HCT116 (cell line): ENCODE measurements at regions not wholly inside any gene's neighbourhood (a gene's known extent, or its start where the extent isn't known, plus 50 kb on each side); places are given as distances from the start of the nearest gene placed in this dataset.

ENCODE experiments used
- ATAC-seq: fragments of 200-7000 bp; cut with Tn5 transposase; 2 replicates; pipeline ENCODE4 v1.9.1; 2020; ENCODE audit warnings: mild to moderate bottlenecking, moderate library complexity
- BruUV-seq: library from RNA; stranded (reverse); fragments of 400-500 nt; replicated peaks from 2 replicates; lab custom pipeline; 2021; lab: Mats Ljungman, UMichigan
- CTCF ChIA-PET: fragments of 300-600 bp; sonication (Branson Sonifier 250); formaldehyde crosslinking; loops from one replicate; lab custom pipeline; 2021; ENCODE audit warnings: antibody characterized with exemption; lab: Charles Lee
- POLR2A ChIA-PET: fragments of 300-600, 350-600 bp; sonication (Branson Sonifier 250); formaldehyde crosslinking; loops from one replicate; lab custom pipeline; 2021; ENCODE audit warnings: antibody characterized with exemption; lab: Charles Lee
- RAD21 ChIA-PET, 2 experiments: fragments of 300-600 bp; sonication (Branson Sonifier 250); formaldehyde crosslinking; loops; one replicate each; lab custom pipeline; 2023; ENCODE audit warnings: low total read pairs in 2 of 2; ENCODE audit not compliant: uncharacterized antibody in 2 of 2, unreplicated experiment in 2 of 2, low non-redundant PET in 1 of 2; lab: Charles Lee
- DNase-seq: peaks from one replicate; pipeline ENCODE4 v3.0.0-alpha.2; 2010; ENCODE audit warnings: low read depth, low spot score
- H2AFZ ChIP-seq: fragments of 200-600 bp; shearing (Covaris generic), sonication (generic); 2 replicates; pipeline ENCODE4 v1.6.1; 2017; ENCODE audit warnings: low read depth, mixed run types, mixed read lengths, antibody characterized with exemption, low read length; ENCODE audit not compliant: poor library complexity, severe bottlenecking
- H3K27ac ChIP-seq: 2 replicates; pipeline ENCODE4 v1.5.1; 2012; ENCODE audit warnings: low read depth, low read length
- H3K27me3 ChIP-seq: fragments of 200-600 bp; sonication (generic); 2 replicates; pipeline ENCODE4 v1.6.1; 2016; ENCODE audit warnings: mixed run types, low read length, mixed read lengths; ENCODE audit not compliant: insufficient read depth
- H3K36me3 ChIP-seq, 2 experiments: fragments of 200-500 bp in 1 of 2; fragments of 200-600 bp in 1 of 2; sonication (Bioruptor generic) in 1 of 2; sonication (generic) in 1 of 2; 2 replicates each; pipeline versions ENCODE4 v1.5.1 to v1.6.1; 2014 to 2016; ENCODE audit warnings: low read length in 2 of 2, inconsistent platforms in 1 of 2, mixed read lengths in 1 of 2, mixed run types in 1 of 2; ENCODE audit not compliant: insufficient read depth in 2 of 2, control insufficient read depth in 1 of 2
- H3K4me1 ChIP-seq, 2 experiments: fragments of 200-600 bp in 1 of 2; sonication (generic) in 1 of 2; 2 replicates each; pipeline versions ENCODE4 v1.5.1 to v1.6.1; 2012 to 2017; ENCODE audit warnings: low read length in 2 of 2, inconsistent platforms in 1 of 2, mild to moderate bottlenecking in 1 of 2, mixed read lengths in 1 of 2, mixed run types in 1 of 2, moderate library complexity in 1 of 2; ENCODE audit not compliant: insufficient read depth in 2 of 2, control insufficient read depth in 1 of 2
- H3K4me2 ChIP-seq: fragments of 200-600 bp; sonication (generic); 2 replicates; pipeline ENCODE4 v1.6.1; 2017; ENCODE audit warnings: mixed run types, low read length, mixed read lengths
- H3K4me3 ChIP-seq, 2 experiments: fragments of 200-600 bp in 1 of 2; sonication (generic) in 1 of 2; replicated peaks in 1 of 2; 2 replicates each; pipeline ENCODE4 v1.5.1; 2011 to 2016; ENCODE audit warnings: low read length in 2 of 2, control low read depth in 1 of 2, low read depth in 1 of 2, mild to moderate bottlenecking in 1 of 2, mixed read lengths in 1 of 2, mixed run types in 1 of 2
- H3K79me2 ChIP-seq: fragments of 200-600 bp; sonication (generic); 2 replicates; pipeline ENCODE4 v1.6.1; 2017; ENCODE audit warnings: mild to moderate bottlenecking, mixed run types, low read length, moderate library complexity, mixed read lengths; ENCODE audit not compliant: insufficient read depth
- H3K9ac ChIP-seq: fragments of 200-600 bp; sonication (generic); 2 replicates; pipeline ENCODE4 v1.6.1; 2016; ENCODE audit warnings: low read length, mixed read lengths
- H3K9me2 ChIP-seq: fragments of 200-600 bp; sonication (generic), shearing (Covaris generic); 2 replicates; pipeline ENCODE4 v1.6.1; 2017; ENCODE audit warnings: mixed run types, mild to moderate bottlenecking, moderate library complexity; ENCODE audit not compliant: insufficient read depth
- H3K9me3 ChIP-seq, 2 experiments: fragments of 200-500 bp in 1 of 2; fragments of 200-600 bp in 1 of 2; sonication (Bioruptor generic) in 1 of 2; sonication (generic) in 1 of 2; 2 replicates each; pipeline ENCODE4 v1.6.1; 2014 to 2017; ENCODE audit warnings: low read length in 2 of 2, mixed read lengths in 2 of 2, inconsistent platforms in 1 of 2, low read depth in 1 of 2, mild to moderate bottlenecking in 1 of 2, mixed run types in 1 of 2, moderate library complexity in 1 of 2; ENCODE audit not compliant: control insufficient read depth in 1 of 2, insufficient read depth in 1 of 2
- H4K20me1 ChIP-seq: fragments of 200-600 bp; sonication (generic), shearing (Covaris generic); 2 replicates; pipeline ENCODE4 v1.6.1; 2017; ENCODE audit warnings: mixed run types, mild to moderate bottlenecking, moderate library complexity; ENCODE audit not compliant: insufficient read depth
- CEBPB ChIP-seq: IDR thresholded peaks from 2 replicates; pipeline ENCODE4 v1.6.1; 2012; ENCODE audit warnings: low read depth
- RAD21 ChIP-seq: IDR thresholded peaks from 2 replicates; pipeline ENCODE4 v1.6.1; 2012; ENCODE audit warnings: low read depth, mild to moderate bottlenecking
- intact Hi-C: fragments of 100-400 bp; cut with micrococcal nuclease; formaldehyde crosslinking; loops from 2 replicates; pipeline ENCODE4 v1.10.0; 2022
- TF ChIP-seq, protein P1 (sequence below): IDR thresholded peaks from 2 replicates; pipeline ENCODE4 v1.6.1; 2012; ENCODE audit warnings: low read depth

- intact Hi-C loops, result no loop called here
- no peak overlapping the region for H3K4me2 ChIP-seq
- no peaks in the 10 kb centered on the region for H3K27me3 ChIP-seq
- H3K9me2 ChIP-seq, result no peaks in the 10 kb centered on the region
- no TSS peak for BruUV-seq
- H4K20me1 ChIP-seq, result no peaks in the 10 kb centered on the region
- TF ChIP-seq CEBPB (no peak), RAD21 (no peak)
- TF ChIP-seq, protein P1, sequence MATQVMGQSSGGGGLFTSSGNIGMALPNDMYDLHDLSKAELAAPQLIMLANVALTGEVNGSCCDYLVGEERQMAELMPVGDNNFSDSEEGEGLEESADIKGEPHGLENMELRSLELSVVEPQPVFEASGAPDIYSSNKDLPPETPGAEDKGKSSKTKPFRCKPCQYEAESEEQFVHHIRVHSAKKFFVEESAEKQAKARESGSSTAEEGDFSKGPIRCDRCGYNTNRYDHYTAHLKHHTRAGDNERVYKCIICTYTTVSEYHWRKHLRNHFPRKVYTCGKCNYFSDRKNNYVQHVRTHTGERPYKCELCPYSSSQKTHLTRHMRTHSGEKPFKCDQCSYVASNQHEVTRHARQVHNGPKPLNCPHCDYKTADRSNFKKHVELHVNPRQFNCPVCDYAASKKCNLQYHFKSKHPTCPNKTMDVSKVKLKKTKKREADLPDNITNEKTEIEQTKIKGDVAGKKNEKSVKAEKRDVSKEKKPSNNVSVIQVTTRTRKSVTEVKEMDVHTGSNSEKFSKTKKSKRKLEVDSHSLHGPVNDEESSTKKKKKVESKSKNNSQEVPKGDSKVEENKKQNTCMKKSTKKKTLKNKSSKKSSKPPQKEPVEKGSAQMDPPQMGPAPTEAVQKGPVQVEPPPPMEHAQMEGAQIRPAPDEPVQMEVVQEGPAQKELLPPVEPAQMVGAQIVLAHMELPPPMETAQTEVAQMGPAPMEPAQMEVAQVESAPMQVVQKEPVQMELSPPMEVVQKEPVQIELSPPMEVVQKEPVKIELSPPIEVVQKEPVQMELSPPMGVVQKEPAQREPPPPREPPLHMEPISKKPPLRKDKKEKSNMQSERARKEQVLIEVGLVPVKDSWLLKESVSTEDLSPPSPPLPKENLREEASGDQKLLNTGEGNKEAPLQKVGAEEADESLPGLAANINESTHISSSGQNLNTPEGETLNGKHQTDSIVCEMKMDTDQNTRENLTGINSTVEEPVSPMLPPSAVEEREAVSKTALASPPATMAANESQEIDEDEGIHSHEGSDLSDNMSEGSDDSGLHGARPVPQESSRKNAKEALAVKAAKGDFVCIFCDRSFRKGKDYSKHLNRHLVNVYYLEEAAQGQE, result no peak
- RAD21 ChIA-PET, result interaction anchor here in 1 of 2 experiments (0.7 kb wide), 1 partner anchor 650 kb away, joined by 4 read pairs; no protein-coding TSS in a partner anchor
- H3K36me3 ChIP-seq, result no peaks in the 10 kb centered on the region
- H3K4me3 ChIP-seq, result no peak overlapping the region
- no peak overlapping the region for H3K27ac ChIP-seq
- DNase-seq, result no peak
- no peaks in the 10 kb centered on the region for H3K79me2 ChIP-seq
- H3K9ac ChIP-seq, result no peak overlapping the region
- H3K4me1 ChIP-seq, result no peaks in the 10 kb centered on the region
- H3K9me3 ChIP-seq, result no peaks in the 10 kb centered on the region
- POLR2A ChIA-PET, result no interaction called here
- ATAC-seq, result no peak
- H2AFZ ChIP-seq, result no peak overlapping the region
- CTCF ChIA-PET, result no interaction called here
These were observed 169.7 kb upstream of the PHYHIPL start for GRCh38 chr10:59006511-59007306.
